Fibroblast of villous mesenchyme (primary cell): ENCODE measurements at regions not wholly inside any gene's neighbourhood (a gene's known extent, or its start where the extent isn't known, plus 50 kb on each side); places are given as distances from the start of the nearest gene placed in this dataset.
A peak's percentile ranks its signal among the peaks of the same experiment; 100 is the strongest.

Experiments
- DNase-seq: peaks from one replicate; pipeline ENCODE4 v3.0.0-alpha.2; 2010; ENCODE audit warnings: low read depth
- H3K4me3 ChIP-seq: 2 replicates; pipeline ENCODE4 v1.5.1; 2011; ENCODE audit warnings: low read depth, mild to moderate bottlenecking, low read length
- CTCF ChIP-seq: IDR thresholded peaks from 2 replicates; pipeline ENCODE4 v1.5.1; 2012; ENCODE audit warnings: low read depth, mild to moderate bottlenecking, low read length; ENCODE audit not compliant: insufficient read depth

- peak; percentile 2 for DNase-seq
- no peak overlapping the region for H3K4me3 ChIP-seq
- peak; percentile 44 for TF ChIP-seq CTCF
Observed at GRCh38 chr5:167261309-167262100, 1029.9 kb upstream of the WWC1 start.

GRCh38 chr5:167263185-167263584 lies 1028.3 kb upstream of the WWC1 start:
- H3K4me3 ChIP-seq = no peak overlapping the region
- DNase-seq = no peak
- no peak for TF ChIP-seq CTCF

GRCh38 chr5:167264348-167264747 lies 1027.1 kb upstream of the WWC1 start:
- TF ChIP-seq CTCF = no peak
- no peak overlapping the region for H3K4me3 ChIP-seq
- DNase-seq = no peak

GRCh38 chr5:167268337-167268736 lies 1023.1 kb upstream of the WWC1 start:
- no peak for DNase-seq
- no peak overlapping the region for H3K4me3 ChIP-seq

GRCh38 chr5:167269146-167269545 lies 1022.3 kb upstream of the WWC1 start:
- TF ChIP-seq CTCF = no peak
- no peak overlapping the region for H3K4me3 ChIP-seq
- DNase-seq = no peak

More at GRCh38 chr5:167268337-167268736, 1023.1 kb upstream of the WWC1 start:
- no peak for TF ChIP-seq CTCF

GRCh38 chr5:167271081-167271480 lies 1020.4 kb upstream of the WWC1 start:
- TF ChIP-seq CTCF = no peak
- H3K4me3 ChIP-seq = no peak overlapping the region
- no peak for DNase-seq

GRCh38 chr5:167271511-167271910 lies 1019.9 kb upstream of the WWC1 start:
- no peak for TF ChIP-seq CTCF
- no peak for DNase-seq

More at GRCh38 chr5:167271511-167271910, 1019.9 kb upstream of the WWC1 start:
- no peak overlapping the region for H3K4me3 ChIP-seq
